Peyer's patch (tissue), 4 donors: ENCODE measurements at regions not wholly inside any gene's neighbourhood (a gene's known extent, or its start where the extent isn't known, plus 50 kb on each side); places are given as distances from the start of the nearest gene placed in this dataset.

Experiments used
- CTCF ChIP-seq, 6 experiments: fragments of 450-650 bp in 4 of 6; fragments of 200-600 bp in 2 of 6; sonication (generic) in 1 of 6; IDR thresholded peaks; one replicate each; pipeline ENCODE4 v1.5.1; 2017 to 2019; ENCODE audit warnings: antibody characterized with exemption in 6 of 6, mild to moderate bottlenecking in 3 of 6, moderate library complexity in 1 of 6
- POLR2A ChIP-seq, 2 donors: fragments of 450-650 bp; IDR thresholded peaks; one replicate each; pipeline ENCODE4 v1.5.1; 2017; ENCODE audit warnings: antibody characterized with exemption in 2 of 2, mild to moderate bottlenecking in 2 of 2, moderate library complexity in 2 of 2

GRCh38 chr13:71338070-71338469 lies 528.9 kb downstream of the DACH1 start:
- TF ChIP-seq CTCF (IDR thresholded peaks at IDR 0.05): no peak
- no peak for TF ChIP-seq POLR2A (IDR thresholded peaks at IDR 0.05)
